GM18870 (cell line): ENCODE measurements at regions not wholly inside any gene's neighbourhood (a gene's known extent, or its start where the extent isn't known, plus 50 kb on each side); places are given as distances from the start of the nearest gene placed in this dataset.

Experiments used
- ATAC-seq: cut with Tn5 transposase; IDR thresholded peaks from one replicate; pipeline ENCODE4 v1.9.1; 2021; ENCODE audit warnings: moderate library complexity; ENCODE audit not compliant: unreplicated experiment

DNA sequence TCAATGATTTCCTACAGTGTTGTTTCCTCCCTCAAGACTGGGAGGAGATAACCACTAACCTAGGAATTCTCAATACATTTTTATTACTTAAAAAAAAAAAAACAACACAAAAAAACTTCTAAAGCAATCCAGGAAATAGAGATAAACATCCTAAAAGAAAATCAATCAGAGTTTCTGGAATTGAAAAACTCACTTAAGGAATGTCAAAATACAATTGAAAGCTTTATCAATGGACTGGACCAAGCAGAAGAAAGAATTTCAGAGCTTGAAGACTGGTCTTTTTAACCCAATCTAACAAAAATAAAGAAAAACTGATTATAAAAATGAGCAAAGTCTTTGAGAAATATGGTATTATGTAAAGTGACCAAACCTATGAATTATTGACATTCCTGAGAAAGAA is 394.1 kb downstream of the XPNPEP1 start:
- no peak for ATAC-seq

DNA sequence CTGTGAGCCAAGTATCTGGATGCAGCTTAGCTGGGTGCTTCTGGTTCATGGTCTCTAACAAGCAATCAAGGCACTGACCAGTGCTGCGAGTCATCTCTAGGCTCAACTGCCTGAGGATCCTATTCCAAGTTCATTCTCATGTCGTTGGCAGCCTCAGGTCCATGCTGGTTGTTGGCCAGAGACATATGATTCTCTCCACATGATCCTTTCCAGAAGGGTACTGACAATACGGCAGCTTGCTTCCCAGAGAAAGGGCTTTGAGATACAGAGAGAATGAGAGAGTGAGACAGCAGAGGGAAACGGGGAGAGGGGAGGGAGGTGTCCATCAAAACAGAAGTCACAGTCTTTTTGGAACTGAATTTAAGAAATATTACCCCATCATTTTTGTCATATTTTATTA is 405.6 kb downstream of the XPNPEP1 start:
- ATAC-seq = no peak

DNA sequence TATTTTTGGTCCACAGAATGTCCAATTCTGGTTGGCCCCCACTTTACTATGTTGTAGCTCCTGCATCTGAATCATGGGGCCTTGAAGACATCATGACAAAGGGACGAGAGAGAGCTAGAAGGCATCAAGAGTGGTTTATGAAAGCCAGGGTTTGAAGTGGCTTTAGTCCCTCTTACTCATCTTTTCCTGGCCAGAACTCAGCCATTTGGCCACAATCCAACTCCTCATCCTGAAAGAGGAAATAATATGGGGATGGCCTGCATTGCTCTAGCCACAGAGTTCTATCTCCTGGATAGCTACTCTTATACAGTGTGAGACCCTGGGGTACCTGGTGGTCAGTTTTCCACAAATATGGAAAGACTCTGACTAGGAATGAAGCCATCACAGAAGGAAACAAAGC is 418.9 kb downstream of the XPNPEP1 start:
- ATAC-seq = no peak

DNA sequence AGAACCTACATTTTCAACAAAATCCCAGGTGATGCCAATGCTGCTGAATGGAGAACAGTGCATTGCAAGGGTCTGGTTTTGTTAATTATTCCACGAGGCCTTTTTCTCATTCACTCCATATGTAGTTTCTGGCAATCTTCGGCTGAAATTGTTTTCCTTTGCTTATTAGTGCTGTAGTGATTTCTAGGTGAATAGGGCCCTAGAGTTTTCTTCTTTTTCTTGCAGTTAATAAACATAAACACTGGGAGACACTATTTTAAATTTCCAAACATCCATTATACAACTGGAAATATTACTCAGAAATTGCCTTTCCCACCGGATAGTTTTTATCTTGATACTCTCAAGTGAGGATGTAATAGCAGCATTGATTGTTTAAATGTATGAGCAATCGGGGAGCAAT is 435.6 kb downstream of the XPNPEP1 start:
- ATAC-seq = no peak

GRCh38 chr10:109480836-109481235 is 442.5 kb downstream of the XPNPEP1 start:
- ATAC-seq = no peak

DNA sequence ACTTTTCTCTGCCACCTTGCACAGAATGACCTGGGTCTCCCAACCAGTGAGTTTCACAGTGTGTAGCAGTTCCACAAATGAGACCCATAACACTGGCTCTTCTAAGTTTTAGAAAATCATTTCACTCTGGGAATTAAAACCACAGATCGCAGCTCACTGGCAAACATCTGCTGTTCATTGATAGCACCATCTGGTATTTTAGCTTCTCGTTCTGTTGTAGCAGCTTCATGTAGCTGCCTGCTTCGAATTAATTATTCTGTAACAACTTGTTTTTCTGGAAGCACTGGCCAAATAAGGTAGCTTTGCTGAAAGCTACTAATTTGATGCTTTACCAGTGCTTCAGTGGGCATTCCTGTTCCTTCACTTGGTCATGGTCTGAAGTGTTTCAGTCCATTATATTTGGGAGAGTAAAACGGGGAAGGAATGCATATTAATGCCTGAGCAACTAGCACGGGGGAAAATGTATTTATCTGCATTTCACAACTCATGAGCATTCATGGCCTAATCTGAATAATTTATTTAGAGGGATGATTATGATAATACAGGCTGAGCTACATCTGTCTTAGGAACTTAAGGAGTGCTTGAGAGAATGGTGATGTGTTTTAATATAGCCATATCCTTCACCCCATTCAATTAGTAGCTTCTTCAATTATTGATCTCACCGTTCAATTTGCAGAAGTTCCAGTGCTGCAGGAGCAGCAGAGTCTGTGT is 447.4 kb downstream of the XPNPEP1 start:
- ATAC-seq = no peak

DNA sequence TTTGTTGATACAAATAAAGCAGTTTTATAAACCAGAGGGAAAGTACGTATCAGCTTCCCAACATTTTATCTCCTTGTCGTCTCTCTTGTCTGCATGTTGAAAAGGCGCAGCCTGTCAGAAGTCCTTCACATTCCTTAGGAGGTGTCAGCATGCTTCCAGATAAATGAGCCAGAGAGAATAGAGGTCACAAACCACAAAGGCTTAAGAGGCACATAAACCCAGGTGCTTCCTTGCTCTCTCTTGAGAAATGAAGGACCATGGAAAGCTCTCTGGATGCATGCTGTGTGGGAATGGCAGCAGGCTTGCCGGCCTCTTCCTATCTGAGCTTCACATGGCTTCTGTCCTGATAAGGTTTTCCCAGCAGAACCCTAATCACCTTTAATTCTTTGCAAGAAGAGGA is 448.5 kb downstream of the XPNPEP1 start:
- no peak for ATAC-seq

GRCh38 chr10:109474261-109474660 is 449.1 kb downstream of the XPNPEP1 start:
- no peak for ATAC-seq

DNA sequence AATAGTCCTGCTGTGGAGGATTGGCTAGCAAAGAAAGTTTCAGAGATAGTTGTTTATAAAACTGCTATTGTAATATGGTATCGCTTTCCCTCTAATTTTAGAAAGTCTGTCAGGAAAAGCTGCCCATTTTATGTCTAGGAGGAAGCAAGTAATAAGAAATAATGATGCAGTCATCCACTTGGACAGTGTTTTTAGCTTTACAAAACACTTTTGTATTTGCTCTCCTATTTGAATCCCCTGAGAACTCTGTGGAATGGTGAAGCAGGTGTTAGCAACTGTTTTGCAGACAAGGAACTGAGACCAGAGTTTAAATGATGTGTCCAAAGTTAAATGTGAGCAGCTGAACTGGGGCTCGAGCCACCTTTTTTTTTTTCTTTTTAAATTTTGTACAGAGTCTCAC is 455.8 kb downstream of the XPNPEP1 start:
- ATAC-seq = no peak

GRCh38 chr10:109464949-109465348 is 458.4 kb downstream of the XPNPEP1 start:
- no peak for ATAC-seq

- ATAC-seq = no peak
Observed at GRCh38 chr10:109457302-109457638, 466.0 kb downstream of the XPNPEP1 start.

DNA sequence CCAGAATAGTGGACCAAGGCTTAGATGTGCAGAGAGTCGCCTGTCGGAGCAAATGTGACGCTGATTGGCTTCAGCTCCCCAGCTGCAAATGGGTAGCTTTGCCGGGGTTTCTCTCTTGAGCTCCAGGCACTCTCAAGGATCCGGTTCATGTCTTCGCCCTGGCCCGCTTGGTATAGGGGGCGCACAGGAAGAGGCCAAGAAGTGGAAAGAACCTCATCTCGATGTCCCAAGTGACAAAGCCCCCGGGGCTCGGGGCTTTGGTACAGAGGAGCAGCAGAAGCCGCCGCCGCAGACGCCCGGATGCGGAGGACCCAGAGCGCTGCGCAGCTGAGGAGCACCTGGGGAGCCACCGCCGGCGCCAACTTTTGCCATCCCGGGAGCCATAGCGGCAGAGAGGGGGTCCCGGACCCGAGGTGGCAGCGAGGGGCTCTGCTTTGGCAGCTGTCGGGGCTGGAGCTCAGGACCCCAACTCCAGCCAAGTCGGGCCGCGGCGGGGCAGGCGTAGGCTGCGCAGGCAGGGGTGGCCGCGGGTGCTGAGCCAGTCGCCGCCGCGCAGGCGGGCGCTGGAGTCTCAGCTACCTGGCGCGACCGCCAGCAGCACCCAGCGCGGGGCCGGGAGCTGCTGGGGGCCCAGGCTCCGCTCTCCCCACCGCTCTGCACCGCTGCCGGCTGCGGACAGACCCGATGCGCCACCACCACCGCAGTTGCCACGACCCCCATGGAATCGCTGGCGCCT is 466.6 kb downstream of the XPNPEP1 start:
- no peak for ATAC-seq

GRCh38 chr10:109454691-109455090 is 468.6 kb downstream of the XPNPEP1 start:
- no peak for ATAC-seq

DNA sequence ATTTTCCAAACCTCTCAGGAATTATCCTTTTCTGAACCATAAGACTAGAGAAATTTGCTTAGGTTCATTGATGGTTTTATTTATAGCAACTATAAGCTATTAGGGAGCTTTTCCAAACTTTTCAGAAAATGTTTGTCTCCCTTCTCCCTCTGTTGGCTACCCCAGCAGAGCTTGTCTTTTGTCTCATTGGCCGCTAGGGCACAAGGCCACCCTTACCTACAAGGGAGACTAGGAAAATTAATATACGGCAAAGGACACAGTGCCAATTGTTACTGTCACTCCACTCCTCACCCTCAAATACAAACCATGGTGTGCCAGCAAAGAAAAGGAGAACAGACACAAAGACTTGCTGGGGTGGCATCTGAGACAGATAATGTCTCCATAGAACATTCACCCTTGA is 471.4 kb downstream of the XPNPEP1 start:
- no peak for ATAC-seq

GRCh38 chr10:109450702-109451101 is 472.6 kb downstream of the XPNPEP1 start:
- no peak for ATAC-seq

- no peak for ATAC-seq
Observed at GRCh38 chr10:109433434-109433833, 489.9 kb downstream of the XPNPEP1 start.

DNA sequence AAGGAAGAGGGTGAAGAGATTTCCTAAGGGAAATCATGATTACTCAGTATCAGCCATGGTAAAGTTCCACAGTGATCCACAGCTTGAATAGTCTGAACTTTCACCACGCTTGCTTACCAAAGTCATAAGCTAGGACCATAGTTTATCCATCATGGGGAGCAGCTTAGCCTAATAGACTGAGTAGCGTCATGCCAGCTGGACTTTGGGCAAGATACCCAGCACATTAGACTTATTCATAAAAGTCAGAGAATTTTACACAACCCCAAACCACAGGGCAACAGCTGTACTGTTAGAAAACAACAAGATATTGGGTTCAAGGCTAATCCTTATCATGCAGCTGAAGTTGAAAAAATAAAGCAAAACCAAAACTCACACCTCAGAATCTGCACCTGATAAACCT is 491.0 kb downstream of the XPNPEP1 start:
- no peak for ATAC-seq

- no peak for ATAC-seq
Observed at GRCh38 chr10:109430799-109431198, 492.5 kb downstream of the XPNPEP1 start.

DNA sequence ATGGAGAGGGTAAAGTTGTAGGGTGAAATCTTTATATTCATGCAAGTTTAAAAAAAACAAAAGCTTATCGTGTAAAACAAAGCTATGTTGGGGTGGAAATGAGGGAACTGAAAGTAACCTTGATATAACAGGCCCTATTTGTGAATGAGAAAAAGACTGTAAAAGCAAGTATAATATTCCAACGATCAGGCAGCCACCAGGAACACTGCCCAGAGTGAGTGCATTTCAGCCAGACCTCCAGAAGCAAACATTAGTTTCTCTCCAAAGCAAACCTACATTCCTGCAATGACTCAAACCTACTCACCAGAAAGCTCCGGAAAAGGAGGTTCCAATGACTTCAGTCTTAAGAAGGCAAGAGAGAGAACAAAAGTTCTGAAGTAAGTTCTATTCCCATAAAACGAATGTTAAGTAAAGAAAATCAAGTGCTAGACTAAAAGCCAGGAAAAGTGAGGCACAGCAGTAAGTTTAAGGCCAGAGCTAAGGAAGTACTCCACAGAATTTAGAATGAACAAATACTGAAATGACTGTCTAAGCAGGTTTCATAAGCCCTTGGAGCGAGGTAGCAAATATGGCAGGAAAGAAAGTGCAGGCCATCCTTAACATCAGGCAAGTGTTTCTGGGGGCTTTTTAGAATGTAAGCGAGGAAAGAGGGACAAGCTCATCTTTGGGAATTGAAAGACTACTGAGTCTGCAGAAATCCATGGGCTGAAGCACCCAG is 493.1 kb downstream of the XPNPEP1 start:
- no peak for ATAC-seq

DNA sequence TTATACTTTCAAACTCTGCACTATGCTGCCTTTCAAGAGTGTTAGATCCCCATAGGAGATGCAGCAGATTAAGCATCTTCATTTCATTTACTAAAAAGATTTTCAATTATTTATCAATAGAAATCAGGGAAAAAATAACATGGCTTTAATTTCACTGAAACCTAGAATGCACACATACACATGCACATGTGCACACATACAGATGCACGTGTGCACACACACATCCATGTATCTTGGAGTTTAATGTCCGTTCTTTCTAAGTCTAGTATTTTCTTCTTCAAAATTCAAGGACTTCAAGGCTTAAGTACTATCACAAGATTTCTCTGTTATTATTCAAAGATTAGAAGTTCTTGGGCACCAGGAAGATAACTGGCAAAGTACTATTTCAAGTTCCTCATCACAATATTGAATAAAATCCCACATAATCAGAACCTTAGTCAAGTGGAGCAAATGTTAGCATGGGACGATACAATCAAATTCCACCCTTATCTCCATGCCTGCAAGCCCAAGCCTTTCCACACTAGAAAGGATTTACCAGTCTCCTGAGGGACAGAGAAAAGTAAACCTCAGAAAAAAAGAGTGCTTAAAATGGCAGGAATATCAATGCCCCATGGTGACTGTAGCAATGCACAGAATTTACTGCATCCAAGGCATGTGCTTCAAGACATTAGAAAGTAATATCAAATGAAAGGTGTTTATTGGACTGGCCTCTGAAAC is 494.4 kb downstream of the XPNPEP1 start:
- no peak for ATAC-seq

DNA sequence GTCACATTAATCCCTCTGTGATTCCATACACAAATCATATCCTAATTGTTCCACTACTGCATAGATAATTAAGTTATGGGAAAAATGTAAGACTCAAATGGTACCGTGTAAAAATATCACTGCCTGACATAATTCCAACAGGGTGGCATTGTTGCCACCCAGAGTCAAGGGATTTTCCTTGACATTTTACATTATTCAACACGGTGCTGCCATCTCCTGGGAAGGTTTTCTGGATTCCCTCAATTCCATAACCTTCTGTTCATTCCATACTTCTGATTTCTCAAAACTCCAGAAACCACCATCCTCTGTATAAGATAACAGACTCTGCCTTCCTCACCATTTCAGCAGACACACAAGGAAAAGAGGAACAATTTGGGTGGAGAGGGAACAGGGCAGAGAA is 495.9 kb downstream of the XPNPEP1 start:
- no peak for ATAC-seq

- no peak for ATAC-seq
Observed at GRCh38 chr10:109426987-109427386, 496.3 kb downstream of the XPNPEP1 start.
